ENCODE measurements at regions not wholly inside any gene's neighbourhood (a gene's known extent, or its start where the extent isn't known, plus 50 kb on each side); places are given as distances from the start of the nearest gene placed in this dataset.

- TF ChIP-seq ZBTB46 (CRISPR knock-in tag; IDR thresholded peaks at IDR 0.05; ENCODE audit: borderline replicate concordance) = no peak
- no peak for TF ChIP-seq KMT2A (CRISPR knock-in tag; IDR thresholded peaks at IDR 0.05)
- TF ChIP-seq TARDBP (CRISPR knock-in tag; IDR thresholded peaks at IDR 0.05) = no peak
Observed at GRCh38 chr2:173658946-173659371, 304.3 kb downstream of the CDCA7 start (continued).

GRCh38 chr2:173659509-173659908, 304.8 kb downstream of the CDCA7 start:
- no peak overlapping the region for H3K4me2 ChIP-seq (ENCODE audit: low read depth, low read length)
- H3K79me2 ChIP-seq (ENCODE audit: insufficient read depth, low read length) = no peaks in the 10 kb centered on the region
- peaks cover 3 to 13% of the 10 kb centered on the region in 2 experiments; a peak in 3 of 5 replicates for H3K27me3 ChIP-seq (ENCODE audit: control insufficient read depth in 1 of 2, insufficient read depth in 2 of 2, low read length in 2 of 2)
- 50% methylated on average over 8 of the region's 8 CpGs for WGBS (ENCODE audit: low lambda C conversion rate)
- H3K4me1 ChIP-seq (ENCODE audit: insufficient read depth, low read length) = no peaks in the 10 kb centered on the region
- no peak overlapping the region for H3K4me3 ChIP-seq (replicated peaks in 1 of 3; ENCODE audit: insufficient read depth in 1 of 3, low read depth in 2 of 3, low read length in 3 of 3)
- no peak overlapping the region for H2AFZ ChIP-seq (ENCODE audit: low read length)
- in situ Hi-C loops (cut with HindIII; ENCODE audit: extremely low pct_ligation_motif_present, low pct_unique_long_range_greater_than_20kb) = no loop called here
- H3K36me3 ChIP-seq (replicated peaks in 1 of 2; ENCODE audit: control insufficient read depth in 1 of 2, insufficient read depth in 2 of 2, low read length in 2 of 2) = no peaks in the 10 kb centered on the region
- DNase-seq (ENCODE audit: low spot score) (no peak), FAIRE-seq (no peak), ATAC-seq (no peak)
- TF ChIP-seq NFE2L2 (IDR thresholded peaks at IDR 0.05; ENCODE audit: low read length) = no peak
- no peak for TF ChIP-seq ZNF776 (CRISPR knock-in tag; IDR thresholded peaks at IDR 0.05)
- no peak for TF ChIP-seq ZNF766 (CRISPR knock-in tag; IDR thresholded peaks at IDR 0.05; ENCODE audit: borderline replicate concordance)
- no peak for TF ChIP-seq TGIF2 (CRISPR knock-in tag; IDR thresholded peaks at IDR 0.05)
- TF ChIP-seq ZNF160 (CRISPR knock-in tag; IDR thresholded peaks at IDR 0.05) = no peak
- TF ChIP-seq MIER3 (CRISPR knock-in tag; IDR thresholded peaks at IDR 0.05; ENCODE audit: borderline replicate concordance) = no peak
- no peak for TF ChIP-seq RORA (CRISPR knock-in tag; IDR thresholded peaks at IDR 0.05)
- TF ChIP-seq POGK (CRISPR knock-in tag; conservative IDR thresholded peaks at IDR 0.05) = no peak
- no peak for TF ChIP-seq TFDP2 (CRISPR knock-in tag; IDR thresholded peaks at IDR 0.05)
- TF ChIP-seq ZNF780A (CRISPR knock-in tag; IDR thresholded peaks at IDR 0.05) = no peak
- TF ChIP-seq MAX (IDR thresholded peaks at IDR 0.05) = no peak
- H3K9me3 ChIP-seq (ENCODE audit: low read length) = no peaks in the 10 kb centered on the region
- BruUV-seq (replicated peaks) = no TSS peak
- H3K27ac ChIP-seq (ENCODE audit: extremely low read length, insufficient read depth, low read length) = no peak overlapping the region
- intact Hi-C loops (cut with micrococcal nuclease; ENCODE audit: unreplicated experiment) = no loop called here
- ChIA-PET POLR2A (no interaction called here), CTCF (ENCODE audit: low intra/inter-chr PET ratio, low total read pairs) (no interaction called here)
- no peak overlapping the region for H3K9ac ChIP-seq (ENCODE audit: insufficient read depth, low read depth, low read length)
- no peaks in the 10 kb centered on the region for H4K20me1 ChIP-seq (ENCODE audit: insufficient read depth, low read length)

Measured in HepG2 (cell line).